Naive thymus-derived CD4-positive, alpha-beta T cell (primary cell): ENCODE measurements at regions not wholly inside any gene's neighbourhood (a gene's known extent, or its start where the extent isn't known, plus 50 kb on each side); places are given as distances from the start of the nearest gene placed in this dataset.

Source experiments
- ATAC-seq: fragments of 150-1000 bp; cut with Tn5 transposase; 2 replicates; pipeline ENCODE4 v1.10.0; 2021; ENCODE audit warnings: mild to moderate bottlenecking, moderate library complexity
- CTCF ChIA-PET: fragments of 350-600 bp; sonication (Branson Sonifier 250); formaldehyde crosslinking; loops from one replicate; lab custom pipeline; 2021; ENCODE audit warnings: antibody characterized with exemption; lab: Charles Lee
- POLR2A ChIA-PET: fragments of 350-600 bp; sonication (Branson Sonifier 250); formaldehyde crosslinking; loops from one replicate; lab custom pipeline; 2021; ENCODE audit warnings: antibody characterized with exemption, inconsistent platforms; lab: Charles Lee
- DNase-seq, 9 donors: peaks; one replicate each; pipeline versions ENCODE4 v3.0.0 to v3.0.0-alpha.2; 2020 to 2022; ENCODE audit warnings: mixed read lengths in 1 of 9
- H3K27ac ChIP-seq: one replicate; pipeline ENCODE4 v1.7.0; 2013; ENCODE audit warnings: mild to moderate bottlenecking, low read depth, low read length, moderate library complexity
- H3K27me3 ChIP-seq, 2 donors: one replicate each; pipeline ENCODE4 v1.7.0; 2013; ENCODE audit warnings: low read length in 2 of 2, mild to moderate bottlenecking in 2 of 2, moderate library complexity in 2 of 2; ENCODE audit not compliant: control insufficient read depth in 2 of 2, insufficient read depth in 2 of 2
- H3K36me3 ChIP-seq, 3 experiments: 1 replicate in 2 of 3; 2 replicates in 1 of 3; pipeline ENCODE4 v1.7.0; 2013; ENCODE audit warnings: low read length in 3 of 3, mild to moderate bottlenecking in 3 of 3, moderate library complexity in 1 of 3; ENCODE audit not compliant: insufficient read depth in 3 of 3, control insufficient read depth in 2 of 3
- H3K4me1 ChIP-seq, 2 donors: one replicate each; pipeline ENCODE4 v1.7.0; 2013; ENCODE audit warnings: low read length in 2 of 2, mild to moderate bottlenecking in 2 of 2, moderate library complexity in 1 of 2; ENCODE audit not compliant: control insufficient read depth in 2 of 2, insufficient read depth in 2 of 2
- H3K4me3 ChIP-seq: 2 replicates; pipeline ENCODE4 v1.7.0; 2013; ENCODE audit warnings: mild to moderate bottlenecking, low read length
- H3K9me3 ChIP-seq, 3 experiments: 1 replicate in 2 of 3; 2 replicates in 1 of 3; pipeline ENCODE4 v1.7.0; 2013; ENCODE audit warnings: low read length in 3 of 3; ENCODE audit not compliant: control insufficient read depth in 2 of 3
- H3K27ac Mint-ChIP-seq, 9 donors: one replicate each; pipeline ENCODE4 v1.8.0; 2020 to 2022; ENCODE audit warnings: mixed read lengths in 9 of 9, mild to moderate bottlenecking in 8 of 9, moderate library complexity in 5 of 9, inconsistent platforms in 2 of 9
- H3K27me3 Mint-ChIP-seq, 5 donors: one replicate each; pipeline ENCODE4 v1.8.0; 2021 to 2022; ENCODE audit warnings: mixed read lengths in 5 of 5, mild to moderate bottlenecking in 1 of 5
- H3K36me3 Mint-ChIP-seq, 5 donors: one replicate each; pipeline ENCODE4 v1.8.0; 2020 to 2022; ENCODE audit warnings: mixed read lengths in 5 of 5, mild to moderate bottlenecking in 3 of 5, inconsistent platforms in 1 of 5
- H3K4me1 Mint-ChIP-seq, 7 donors: one replicate each; pipeline ENCODE4 v1.8.0; 2020 to 2022; ENCODE audit warnings: mixed read lengths in 7 of 7, mild to moderate bottlenecking in 3 of 7, inconsistent platforms in 1 of 7
- H3K4me3 Mint-ChIP-seq, 10 donors: one replicate each; pipeline ENCODE4 v1.8.0; 2020 to 2022; ENCODE audit warnings: mild to moderate bottlenecking in 10 of 10, mixed read lengths in 10 of 10, moderate library complexity in 6 of 10, inconsistent platforms in 2 of 10
- H3K9me3 Mint-ChIP-seq, 11 donors: one replicate each; pipeline ENCODE4 v1.8.0; 2020 to 2022; ENCODE audit warnings: mixed read lengths in 11 of 11, mild to moderate bottlenecking in 4 of 11, inconsistent platforms in 1 of 11, moderate library complexity in 1 of 11
- intact Hi-C, 2 donors: fragments of 100-400 bp; cut with micrococcal nuclease; formaldehyde crosslinking; loops; one replicate each; pipeline ENCODE4 v1.15.1; 2023

DNA sequence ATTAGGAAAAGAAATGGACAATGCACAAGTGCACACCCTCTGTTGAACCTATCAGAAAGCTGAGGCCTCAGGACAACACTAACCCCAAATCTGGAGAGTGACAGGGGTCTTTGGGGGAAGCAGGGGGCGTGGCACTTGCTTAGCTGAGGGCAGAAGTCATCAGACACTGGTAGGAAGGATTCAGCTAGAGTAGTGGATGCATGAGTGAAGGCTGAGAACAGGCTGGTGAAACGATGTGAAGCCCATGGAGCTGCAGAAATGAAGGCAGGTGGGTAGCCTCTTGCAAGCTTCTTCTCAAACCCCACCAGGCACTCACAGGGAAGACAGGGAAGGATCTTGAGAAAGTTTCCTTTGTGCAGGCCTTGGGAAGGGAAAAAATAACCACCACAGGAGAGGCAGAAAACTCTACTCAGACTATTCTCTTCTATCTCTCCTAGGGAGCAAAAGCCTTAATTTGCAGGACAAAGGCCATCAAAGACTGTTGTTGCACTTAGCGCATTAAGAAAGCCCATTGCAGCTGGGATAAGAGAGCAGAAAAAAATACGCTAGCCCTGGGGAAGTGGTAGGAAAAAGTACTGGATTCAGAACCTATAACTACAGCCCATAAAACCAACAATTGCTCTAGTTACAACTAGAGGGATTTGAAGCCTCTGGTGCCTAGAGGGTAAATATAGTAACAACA is 193.3 kb upstream of the ZNF536 start:
- ChIA-PET CTCF (no interaction called here), POLR2A (no interaction called here)
- Histone ChIP-seq H3K4me1 (no peaks in the 10 kb centered on the region), H3K36me3 (no peaks in the 10 kb centered on the region), H3K27ac (no peak overlapping the region), H3K4me3 (no peak overlapping the region), H3K27me3 (no peaks in the 10 kb centered on the region), H3K9me3 (peaks cover 0 to 6% (median 6%) of the 10 kb centered on the region in 3 experiments)
- Mint-ChIP-seq H3K36me3 (peaks cover 0 to 13% (median under 1%) of the 10 kb centered on the region in 5 donors), H3K9me3 (peaks cover 10 to 66% (median 27%) of the 10 kb centered on the region in 11 donors), H3K4me1 (no peaks in the 10 kb centered on the region), H3K27me3 (peaks cover 0 to 35% (median 19%) of the 10 kb centered on the region in 5 donors), H3K27ac (no peak overlapping the region), H3K4me3 (no peak overlapping the region)
- intact Hi-C loops: no loop called here
- ATAC-seq (no peak), DNase-seq (no peak)

DNA sequence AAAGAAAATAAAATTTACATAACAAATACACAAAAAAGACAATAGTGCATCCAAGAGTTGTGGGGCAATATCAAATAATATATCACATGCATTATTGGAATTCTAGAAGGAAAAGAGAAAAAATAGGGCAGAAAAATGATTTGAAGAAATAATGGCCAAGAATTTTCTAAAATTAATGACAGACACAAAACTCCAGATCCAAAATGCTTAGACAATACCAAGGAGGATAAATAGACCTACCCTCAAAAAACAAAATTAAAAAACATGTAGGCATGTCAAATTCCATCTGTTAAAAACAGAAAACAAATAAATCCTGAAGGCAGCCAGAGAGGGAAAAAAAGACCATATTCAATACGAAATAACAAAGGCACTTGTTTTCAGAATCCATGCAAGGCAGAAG is 191.5 kb upstream of the ZNF536 start:
- ChIA-PET POLR2A (no interaction called here), CTCF (no interaction called here)
- H3K27ac Mint-ChIP-seq: no peak overlapping the region

DNA sequence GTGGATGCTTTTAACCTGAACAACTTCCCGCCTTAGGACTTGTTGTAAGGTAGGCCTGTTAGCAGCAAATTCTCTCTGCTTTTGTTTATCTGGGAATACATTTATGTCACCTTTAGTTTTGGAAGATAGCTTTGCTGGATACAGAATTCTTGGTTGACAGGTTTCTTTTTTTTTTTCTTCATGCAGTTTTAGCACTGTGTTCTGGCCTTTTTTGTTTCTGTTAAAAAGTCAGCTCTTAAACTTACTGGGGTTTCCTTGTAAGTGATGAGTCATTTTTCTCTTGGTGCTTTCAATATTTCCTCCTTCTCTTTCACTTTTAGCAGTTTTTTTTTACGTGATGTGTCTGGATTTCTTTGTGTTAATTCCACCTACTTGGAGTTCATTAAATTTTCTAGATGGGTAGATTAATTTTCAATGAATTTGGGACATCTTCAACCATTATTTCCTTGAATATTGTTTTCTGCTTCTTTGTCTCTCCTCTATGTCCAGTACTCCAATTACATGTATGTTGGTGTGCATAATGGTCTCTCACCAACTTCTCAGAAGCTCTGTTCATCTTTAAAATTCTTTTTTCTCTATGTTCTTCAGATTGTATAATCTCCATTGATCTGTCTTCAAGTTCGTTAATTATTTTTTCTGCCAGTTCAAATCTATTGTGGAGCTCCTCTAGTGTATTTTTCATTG is 188.2 kb upstream of the ZNF536 start:
- peaks cover 0 to 16% (median 5%) of the 10 kb centered on the region in 5 donors for H3K36me3 Mint-ChIP-seq
- Histone ChIP-seq H3K4me3 (no peak overlapping the region), H3K36me3 (no peaks in the 10 kb centered on the region), H3K4me1 (no peaks in the 10 kb centered on the region), H3K9me3 (peaks cover 0 to 9% (median 6%) of the 10 kb centered on the region in 3 experiments), H3K27ac (no peak overlapping the region), H3K27me3 (no peaks in the 10 kb centered on the region)
- DNase-seq (no peak), ATAC-seq (no peak)
- ChIA-PET CTCF (interaction anchor here (0.6 kb wide), 1 partner anchor 80 kb away, joined by 4 read pairs; no protein-coding TSS in a partner anchor), POLR2A (no interaction called here)
- H3K4me1 Mint-ChIP-seq: no peaks in the 10 kb centered on the region
- H3K4me3 Mint-ChIP-seq: no peak overlapping the region
- peaks cover 11 to 86% (median 43%) of the 10 kb centered on the region in 11 donors for H3K9me3 Mint-ChIP-seq
- H3K27ac Mint-ChIP-seq: no peak overlapping the region
- intact Hi-C loops: no loop called here
- H3K27me3 Mint-ChIP-seq: peaks cover 0 to 7% (median 3%) of the 10 kb centered on the region in 5 donors

More for the DNA sequence above, 191.5 kb upstream of the ZNF536 start:
- no peak overlapping the region for H3K4me3 ChIP-seq
- Mint-ChIP-seq H3K9me3 (peaks cover 13 to 83% (median 38%) of the 10 kb centered on the region in 11 donors), H3K27me3 (peaks cover 0 to 35% (median 19%) of the 10 kb centered on the region in 5 donors), H3K4me1 (no peaks in the 10 kb centered on the region), H3K36me3 (peaks cover 0 to 18% (median 5%) of the 10 kb centered on the region in 5 donors), H3K4me3 (no peak overlapping the region)
- H3K27ac ChIP-seq: no peak overlapping the region
- DNase-seq (no peak), ATAC-seq (no peak)
- peaks cover 0 to 9% (median 6%) of the 10 kb centered on the region in 3 experiments for H3K9me3 ChIP-seq
- intact Hi-C loops: no loop called here
- no peaks in the 10 kb centered on the region for H3K36me3 ChIP-seq
- no peaks in the 10 kb centered on the region for H3K4me1 ChIP-seq
- no peaks in the 10 kb centered on the region for H3K27me3 ChIP-seq

DNA sequence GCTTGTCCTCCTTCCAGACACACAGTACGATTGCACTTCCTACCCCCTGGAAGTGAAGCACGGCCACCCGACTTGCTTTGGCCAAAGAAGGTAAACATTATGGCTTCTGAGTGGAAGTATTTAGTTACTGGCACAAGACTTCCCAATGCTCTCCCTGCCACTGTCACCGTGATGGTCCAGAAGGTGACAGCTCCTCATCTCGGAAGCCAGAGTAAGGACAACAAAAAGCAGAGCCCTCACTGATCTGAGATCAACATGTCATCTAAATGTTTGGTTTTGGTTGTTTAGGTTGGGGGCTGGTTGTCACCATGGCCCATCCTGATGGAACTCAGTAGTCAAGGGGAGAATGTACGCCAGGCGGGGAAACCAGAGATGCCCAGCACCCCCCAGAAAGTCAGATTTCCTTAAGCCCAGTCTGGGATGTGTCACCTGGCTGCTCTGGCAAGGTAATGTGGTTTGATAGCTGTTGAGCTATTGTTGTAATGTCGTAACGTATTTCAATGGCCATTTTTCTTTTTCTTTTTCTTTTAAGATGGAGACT is 170.1 kb upstream of the ZNF536 start:
- no peaks in the 10 kb centered on the region for H3K4me1 ChIP-seq
- peaks cover 0 to 4% (median 0%) of the 10 kb centered on the region in 5 donors for H3K36me3 Mint-ChIP-seq
- no peaks in the 10 kb centered on the region for H3K27me3 ChIP-seq
- H3K4me1 Mint-ChIP-seq: no peaks in the 10 kb centered on the region
- no peak overlapping the region for H3K27ac ChIP-seq
- no peak overlapping the region for H3K4me3 ChIP-seq
- no peak for ATAC-seq
- peaks cover 0 to 13% (median 10%) of the 10 kb centered on the region in 11 donors for H3K9me3 Mint-ChIP-seq
- ChIA-PET CTCF (no interaction called here), POLR2A (no interaction called here)
- intact Hi-C loops: no loop called here
- DNase-seq: no peak
- peaks cover 0 to 12% (median 4%) of the 10 kb centered on the region in 5 donors for H3K27me3 Mint-ChIP-seq
- no peak overlapping the region for H3K4me3 Mint-ChIP-seq
- H3K36me3 ChIP-seq: no peaks in the 10 kb centered on the region
- no peak overlapping the region for H3K27ac Mint-ChIP-seq
- no peaks in the 10 kb centered on the region for H3K9me3 ChIP-seq

DNA sequence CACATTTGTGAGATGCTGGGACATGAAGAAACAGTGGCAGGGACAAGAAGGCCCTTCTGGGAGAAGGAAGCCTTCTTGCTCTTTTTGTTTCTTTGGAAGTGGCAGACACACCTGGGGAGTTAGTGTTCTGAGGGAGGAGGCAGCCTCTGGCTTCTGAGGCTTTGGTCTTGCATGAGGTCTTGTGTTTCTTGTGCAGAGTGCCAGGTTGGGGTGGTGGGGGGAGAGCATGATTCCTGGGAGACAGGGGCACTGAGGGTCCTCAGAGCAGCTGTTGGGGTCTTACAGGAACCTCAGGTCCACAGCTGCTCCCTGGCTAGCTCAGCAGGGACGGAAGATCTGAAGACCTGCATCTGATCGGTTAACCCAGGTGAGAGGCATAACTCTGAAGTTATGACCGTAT is 167.5 kb upstream of the ZNF536 start:
- Histone ChIP-seq H3K4me3 (no peak overlapping the region), H3K27me3 (no peaks in the 10 kb centered on the region), H3K9me3 (no peaks in the 10 kb centered on the region), H3K27ac (no peak overlapping the region), H3K36me3 (no peaks in the 10 kb centered on the region), H3K4me1 (no peaks in the 10 kb centered on the region)
- no peak for DNase-seq
- ChIA-PET CTCF (no interaction called here), POLR2A (no interaction called here)
- H3K36me3 Mint-ChIP-seq: no peaks in the 10 kb centered on the region
- intact Hi-C loops: no loop called here
- H3K9me3 Mint-ChIP-seq: peaks cover 0 to 5% (median 0%) of the 10 kb centered on the region in 11 donors
- no peak overlapping the region for H3K27ac Mint-ChIP-seq
- peaks cover 0 to 10% (median 5%) of the 10 kb centered on the region in 5 donors for H3K27me3 Mint-ChIP-seq
- no peaks in the 10 kb centered on the region for H3K4me1 Mint-ChIP-seq
- H3K4me3 Mint-ChIP-seq: no peak overlapping the region
- ATAC-seq: no peak

DNA sequence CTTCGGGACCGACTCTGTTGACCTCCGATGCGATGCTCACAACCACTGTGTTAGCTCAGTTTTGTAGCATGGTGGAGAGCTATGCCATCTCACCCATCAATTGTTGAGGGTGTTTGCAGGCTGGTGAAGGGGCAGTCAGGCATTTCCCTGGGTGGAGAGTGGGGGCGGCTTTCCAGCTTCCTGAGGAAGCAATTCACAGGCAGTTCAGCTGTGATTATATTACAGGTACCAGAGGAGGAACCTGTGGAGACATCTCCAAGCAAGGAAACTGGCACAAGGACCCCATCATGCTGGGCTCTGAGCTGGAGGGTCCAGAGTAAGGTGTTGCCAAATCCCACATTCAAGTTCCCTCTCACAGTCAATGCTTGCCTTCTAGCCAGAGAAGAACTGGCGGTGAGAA is 166.0 kb upstream of the ZNF536 start:
- H3K27me3 Mint-ChIP-seq: peaks cover 0 to 13% (median 5%) of the 10 kb centered on the region in 5 donors
- no peak overlapping the region for H3K4me3 Mint-ChIP-seq
- intact Hi-C loops: no loop called here
- Histone ChIP-seq H3K36me3 (no peaks in the 10 kb centered on the region), H3K4me1 (no peaks in the 10 kb centered on the region), H3K27ac (no peak overlapping the region), H3K4me3 (no peak overlapping the region), H3K9me3 (no peaks in the 10 kb centered on the region), H3K27me3 (no peaks in the 10 kb centered on the region)
- H3K27ac Mint-ChIP-seq: no peak overlapping the region
- CTCF ChIA-PET: no interaction called here
- POLR2A ChIA-PET: no interaction called here
- no peaks in the 10 kb centered on the region for H3K4me1 Mint-ChIP-seq
- ATAC-seq (no peak), DNase-seq (no peak)
- H3K9me3 Mint-ChIP-seq: peaks cover 0 to 2% (median 0%) of the 10 kb centered on the region in 11 donors
- no peaks in the 10 kb centered on the region for H3K36me3 Mint-ChIP-seq
